HEK293T (cell line): ENCODE measurements at regions not wholly inside any gene's neighbourhood (a gene's known extent, or its start where the extent isn't known, plus 50 kb on each side); places are given as distances from the start of the nearest gene placed in this dataset.

ENCODE experiments used
- CTCF ChIA-PET: fragments of 350-600 bp; formaldehyde crosslinking; extraction: SDS; loops from one replicate; lab custom pipeline; 2021; ENCODE audit warnings: antibody characterized with exemption, inconsistent platforms; lab: Yijun Ruan, JAX
- POLR2A ChIA-PET: fragments of 350-600 bp; formaldehyde crosslinking; extraction: SDS; loops from one replicate; lab custom pipeline; 2020; ENCODE audit warnings: antibody characterized with exemption, inconsistent platforms; lab: Yijun Ruan, JAX
- DNase-seq: peaks from one replicate; pipeline ENCODE4 v3.0.0; 2012; ENCODE audit warnings: mixed read lengths; ENCODE audit errors: extremely low spot score
- ARNT ChIP-seq: fragments of 450-650 bp; IDR thresholded peaks from 2 replicates; pipeline ENCODE4 v1.6.1; 2017; ENCODE audit warnings: mild to moderate bottlenecking
- BHLHE40 ChIP-seq: fragments of 450-650 bp; IDR thresholded peaks from 2 replicates; pipeline ENCODE4 v1.6.1; 2016; ENCODE audit warnings: mild to moderate bottlenecking, moderate library complexity, borderline replicate concordance
- CTBP1 ChIP-seq: fragments of 450-650 bp; IDR thresholded peaks from 2 replicates; pipeline ENCODE4 v1.6.1; 2016; ENCODE audit warnings: borderline replicate concordance
- ELF4 ChIP-seq: fragments of 450-650 bp; IDR thresholded peaks from 2 replicates; pipeline ENCODE4 v1.6.1; 2017; ENCODE audit warnings: antibody characterized with exemption
- FOXA1 ChIP-seq: fragments of 450-650 bp; IDR thresholded peaks from 2 replicates; pipeline ENCODE4 v1.6.1; 2016; ENCODE audit warnings: mild to moderate bottlenecking
- FOXK2 ChIP-seq: fragments of 450-650 bp; IDR thresholded peaks from 2 replicates; pipeline ENCODE4 v1.6.1; 2016; ENCODE audit warnings: mild to moderate bottlenecking
- FOXM1 ChIP-seq: fragments of 450-650 bp; IDR thresholded peaks from 2 replicates; pipeline ENCODE4 v1.6.1; 2017; ENCODE audit warnings: mild to moderate bottlenecking, borderline replicate concordance
- HDGF ChIP-seq: fragments of 450-650 bp; IDR thresholded peaks from 2 replicates; pipeline ENCODE4 v1.6.1; 2017; ENCODE audit warnings: antibody characterized with exemption, borderline replicate concordance
- L3MBTL2 ChIP-seq: fragments of 450-650 bp; conservative IDR thresholded peaks from 2 replicates; pipeline ENCODE4 v1.6.1; 2016; ENCODE audit warnings: mild to moderate bottlenecking
- LEF1 ChIP-seq: fragments of 450-650 bp; IDR thresholded peaks from 2 replicates; pipeline ENCODE4 v1.6.1; 2017; ENCODE audit warnings: mild to moderate bottlenecking, borderline replicate concordance
- NFRKB ChIP-seq: fragments of 450-650 bp; IDR thresholded peaks from 2 replicates; pipeline ENCODE4 v1.6.1; 2016; ENCODE audit warnings: mild to moderate bottlenecking, moderate library complexity
- PKNOX1 ChIP-seq: fragments of 450-650 bp; IDR thresholded peaks from 2 replicates; pipeline ENCODE4 v1.6.1; 2016
- SP1 ChIP-seq: fragments of 450-650 bp; IDR thresholded peaks from 2 replicates; pipeline ENCODE4 v1.6.1; 2017
- SUZ12 ChIP-seq: fragments of 450-650 bp; IDR thresholded peaks from 2 replicates; pipeline ENCODE4 v1.6.1; 2016; ENCODE audit warnings: mild to moderate bottlenecking
- TARDBP ChIP-seq: fragments of 450-650 bp; IDR thresholded peaks from 2 replicates; pipeline ENCODE4 v1.6.1; 2016
- ZNF384 ChIP-seq: fragments of 450-650 bp; IDR thresholded peaks from 2 replicates; pipeline ENCODE4 v1.6.1; 2016

DNA sequence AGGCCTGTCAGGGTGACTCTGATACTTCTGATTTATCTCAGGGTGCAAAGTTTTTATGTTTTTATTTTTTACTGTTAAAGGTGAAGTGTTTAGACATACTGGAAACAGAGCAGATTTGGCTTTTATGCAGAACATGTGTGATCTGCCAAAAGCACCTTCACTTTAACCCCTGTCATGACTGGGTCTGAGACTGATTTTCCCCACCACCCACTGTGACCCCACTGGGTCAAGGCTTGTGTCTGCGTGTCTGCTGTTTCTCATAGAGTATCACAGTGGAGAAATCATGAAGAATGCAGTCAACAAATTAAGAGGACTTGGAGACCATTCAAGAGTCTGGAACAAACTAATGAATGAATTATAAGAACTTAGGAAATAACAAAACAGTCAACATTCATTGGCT is 131.2 kb downstream of the SPTSSA start:
- TF ChIP-seq CTBP1 (no peak), SP1 (no peak), NFRKB (no peak), PKNOX1 (no peak), HDGF (no peak), FOXA1 (no peak), L3MBTL2 (no peak), ELF4 (no peak), FOXK2 (no peak)
- ChIA-PET CTCF (interaction anchor here (1.1 to 1.5 kb wide), 3 partner anchors 122 to 171 kb away, joined by 4 to 5 read pairs (median 4); no protein-coding TSS in a partner anchor), POLR2A (no interaction called here)
- DNase-seq: no peak

DNA sequence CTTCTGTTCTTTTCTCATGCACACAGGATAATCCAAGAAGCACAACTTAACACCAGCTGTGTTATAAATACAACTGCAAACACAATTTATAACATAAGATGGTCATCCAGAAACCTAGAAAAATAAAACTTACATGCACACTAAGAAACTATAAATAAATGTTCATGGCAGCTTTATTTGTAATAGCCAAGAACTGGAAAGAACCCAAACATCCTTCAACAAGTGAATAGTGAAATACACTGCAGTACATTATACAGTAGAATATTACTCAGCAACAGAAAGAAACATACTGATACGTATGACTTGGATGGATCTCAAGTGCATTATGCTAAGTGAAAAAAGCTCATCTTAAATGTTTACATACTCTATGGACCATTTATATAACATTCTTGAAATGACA is 132.7 kb downstream of the SPTSSA start:
- ChIA-PET CTCF (no interaction called here), POLR2A (no interaction called here)
- TF ChIP-seq SUZ12 (no peak), FOXA1 (no peak), LEF1 (no peak), TARDBP (no peak), FOXK2 (no peak), ARNT (no peak), HDGF (no peak), ELF4 (no peak), PKNOX1 (no peak), BHLHE40 (no peak), CTBP1 (no peak), NFRKB (no peak), FOXM1 (no peak), SP1 (no peak), ZNF384 (no peak), L3MBTL2 (no peak)
- DNase-seq: no peak

- ChIA-PET CTCF (no interaction called here), POLR2A (interaction anchor here (0.9 kb wide), 1 partner anchor 227 kb away, joined by 3 read pairs; no protein-coding TSS in a partner anchor)
- DNase-seq: no peak
- TF ChIP-seq FOXM1 (no peak), TARDBP (no peak), HDGF (no peak), SUZ12 (no peak), SP1 (no peak), FOXK2 (no peak), ARNT (no peak)
Measured at GRCh38 chr14:34328178-34328577, 133.9 kb downstream of the SPTSSA start.

GRCh38 chr14:34325493-34325892 is 136.5 kb downstream of the SPTSSA start:
- TF ChIP-seq CTBP1 (no peak), L3MBTL2 (no peak), TARDBP (no peak), ELF4 (no peak), NFRKB (no peak)
- POLR2A ChIA-PET: no interaction called here
- CTCF ChIA-PET: interaction anchor here (1.4 kb wide), 1 partner anchor 22 kb away, joined by 6 read pairs; no protein-coding TSS in a partner anchor
- no peak for DNase-seq

DNA sequence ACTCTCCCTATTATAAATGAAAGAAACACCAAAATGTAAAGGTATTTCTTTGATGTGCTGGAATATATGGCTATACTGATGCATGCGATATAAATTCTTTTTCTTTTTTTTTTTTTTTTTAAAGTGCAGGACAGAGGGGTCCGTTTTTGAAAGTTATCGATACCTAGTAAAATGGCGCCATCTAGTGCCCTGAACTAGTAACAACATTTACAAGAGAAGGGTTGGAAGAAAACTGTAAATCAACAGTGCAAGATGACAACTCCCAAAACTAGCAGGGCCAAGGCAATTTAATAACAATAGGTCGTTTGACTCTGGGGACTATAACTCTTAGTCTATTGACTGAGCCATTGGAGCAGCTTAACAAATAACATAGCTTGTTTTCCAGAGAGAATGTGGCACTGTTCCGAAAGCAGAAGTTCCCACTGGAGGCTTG is 137.7 kb downstream of the SPTSSA start:
- peak; percentile 45 for DNase-seq
- CTCF ChIA-PET: interaction anchor here (0.6 to 1.4 kb wide), 4 partner anchors 17 to 1304 kb away, joined by 4 to 7 read pairs (median 6); no protein-coding TSS in a partner anchor
- peak; percentile 92 for TF ChIP-seq PKNOX1
- peak; percentile 95 for TF ChIP-seq ZNF384
- no peak for TF ChIP-seq ARNT
- POLR2A ChIA-PET: no interaction called here

- POLR2A ChIA-PET: interaction anchor here (1.0 kb wide), 1 partner anchor 71 kb away, joined by 3 read pairs; no protein-coding TSS in a partner anchor
- peak; percentile 76 for DNase-seq
- CTCF ChIA-PET: interaction anchor here (0.5 to 1.3 kb wide), 10 partner anchors 9 to 1744 kb away, joined by 3 to 4 read pairs (median 3); no protein-coding TSS in a partner anchor
- TF ChIP-seq SP1 (no peak), BHLHE40 (no peak), HDGF (no peak), ARNT (no peak), ELF4 (no peak), NFRKB (no peak), LEF1 (no peak), PKNOX1 (no peak), FOXK2 (no peak), ZNF384 (no peak)
Measured at GRCh38 chr14:34322940-34323418, 139.1 kb downstream of the SPTSSA start.
